KMS-11 (cell line): ENCODE measurements at regions not wholly inside any gene's neighbourhood (a gene's known extent, or its start where the extent isn't known, plus 50 kb on each side); places are given as distances from the start of the nearest gene placed in this dataset.

Experiments used
- H2AFZ ChIP-seq: fragments of 200-600 bp; sonication (generic); 2 replicates; pipeline ENCODE4 v1.6.1; 2016; ENCODE audit warnings: antibody characterized with exemption, mixed run types, low read depth
- H3K27ac ChIP-seq: fragments of 200-600 bp; sonication (generic); 2 replicates; pipeline ENCODE4 v1.6.1; 2016; ENCODE audit warnings: mild to moderate bottlenecking, mixed run types
- H3K27me3 ChIP-seq: fragments of 200-600 bp; sonication (generic); 2 replicates; pipeline ENCODE4 v1.6.1; 2017; ENCODE audit warnings: mild to moderate bottlenecking, low read depth, mixed run types, moderate library complexity; ENCODE audit not compliant: insufficient read depth
- H3K36me3 ChIP-seq: fragments of 200-600 bp; sonication (generic); 2 replicates; pipeline ENCODE4 v1.6.1; 2017; ENCODE audit warnings: mild to moderate bottlenecking, mixed run types; ENCODE audit not compliant: insufficient read depth
- H3K4me1 ChIP-seq: fragments of 200-600 bp; sonication (generic); 2 replicates; pipeline ENCODE4 v1.6.1; 2016; ENCODE audit warnings: mild to moderate bottlenecking, low read depth, mixed run types; ENCODE audit not compliant: poor library complexity, severe bottlenecking
- H3K4me2 ChIP-seq: fragments of 200-600 bp; sonication (generic); 2 replicates; pipeline ENCODE4 v1.7.0; 2016; ENCODE audit warnings: mild to moderate bottlenecking, mixed run types
- H3K4me3 ChIP-seq: fragments of 200-600 bp; sonication (generic); IDR thresholded peaks from 2 replicates; pipeline ENCODE4 v1.6.1; 2017; ENCODE audit warnings: low read depth, low read length, mixed read lengths; ENCODE audit not compliant: insufficient read depth
- H3K79me2 ChIP-seq: fragments of 200-600 bp; sonication (generic); 2 replicates; pipeline ENCODE4 v1.6.1; 2016; ENCODE audit warnings: low read depth, mixed run types; ENCODE audit not compliant: insufficient read depth
- H3K9ac ChIP-seq: fragments of 200-600 bp; sonication (generic); 2 replicates; pipeline ENCODE4 v1.6.1; 2016; ENCODE audit warnings: mild to moderate bottlenecking, mixed run types
- H4K20me1 ChIP-seq: fragments of 200-600 bp; sonication (generic); 2 replicates; pipeline ENCODE4 v1.6.1; 2016; ENCODE audit warnings: mild to moderate bottlenecking, mixed run types; ENCODE audit not compliant: insufficient read depth
- CTCF ChIP-seq: fragments of 200-600 bp; sonication (generic); conservative IDR thresholded peaks from 2 replicates; pipeline ENCODE4 v1.6.1; 2017; ENCODE audit warnings: low read depth, mild to moderate bottlenecking, antibody characterized with exemption, low read length, moderate library complexity, mixed read lengths

- no peaks in the 10 kb centered on the region for H4K20me1 ChIP-seq
- no peak overlapping the region for H2AFZ ChIP-seq
- H3K36me3 ChIP-seq, result no peaks in the 10 kb centered on the region
- no peak overlapping the region for H3K27ac ChIP-seq
- H3K9ac ChIP-seq, result no peak overlapping the region
- H3K27me3 ChIP-seq, result no peaks in the 10 kb centered on the region
- peaks cover 4% of the 10 kb centered on the region for H3K4me1 ChIP-seq
- no peaks in the 10 kb centered on the region for H3K79me2 ChIP-seq
- no peak for TF ChIP-seq CTCF
- H3K4me3 ChIP-seq, result no peak overlapping the region
- no peak overlapping the region for H3K4me2 ChIP-seq
These were observed 212.6 kb upstream of the FAM78B start for GRCh38 chr1:166379447-166379846.

- H3K4me2 ChIP-seq, result 0 out of 2 replicates have a peak overlapping the region, but pooled peaks have one; percentile 3
- H3K27me3 ChIP-seq, result no peaks in the 10 kb centered on the region
- peak overlapping the region; percentile 17; the same call in 1 of the 2 replicates for H2AFZ ChIP-seq
- H3K9ac ChIP-seq, result no peak overlapping the region
- no peaks in the 10 kb centered on the region for H3K79me2 ChIP-seq
- no peaks in the 10 kb centered on the region for H4K20me1 ChIP-seq
- H3K27ac ChIP-seq, result peak overlapping the region; percentile 25; the same call in 1 of the 2 replicates
- peaks cover 4% of the 10 kb centered on the region for H3K4me1 ChIP-seq
- no peaks in the 10 kb centered on the region for H3K36me3 ChIP-seq
- no peak overlapping the region for H3K4me3 ChIP-seq
- TF ChIP-seq CTCF, result no peak
These were observed 216.3 kb upstream of the FAM78B start for GRCh38 chr1:166383137-166383536.

- Histone ChIP-seq H3K4me1 (peaks cover 4% of the 10 kb centered on the region), H3K27me3 (no peaks in the 10 kb centered on the region), H3K79me2 (no peaks in the 10 kb centered on the region), H3K9ac (no peak overlapping the region), H4K20me1 (no peaks in the 10 kb centered on the region), H3K4me2 (peak overlapping the region; percentile 3; the same call in 1 of the 2 replicates), H3K27ac (peak overlapping the region; percentile 25; the same call in 1 of the 2 replicates), H2AFZ (peak overlapping the region; percentile 17; the same call in 1 of the 2 replicates), H3K4me3 (no peak overlapping the region), H3K36me3 (no peaks in the 10 kb centered on the region)
- TF ChIP-seq CTCF, result no peak
These were observed 217.0 kb upstream of the FAM78B start for GRCh38 chr1:166383635-166384346.

DNA sequence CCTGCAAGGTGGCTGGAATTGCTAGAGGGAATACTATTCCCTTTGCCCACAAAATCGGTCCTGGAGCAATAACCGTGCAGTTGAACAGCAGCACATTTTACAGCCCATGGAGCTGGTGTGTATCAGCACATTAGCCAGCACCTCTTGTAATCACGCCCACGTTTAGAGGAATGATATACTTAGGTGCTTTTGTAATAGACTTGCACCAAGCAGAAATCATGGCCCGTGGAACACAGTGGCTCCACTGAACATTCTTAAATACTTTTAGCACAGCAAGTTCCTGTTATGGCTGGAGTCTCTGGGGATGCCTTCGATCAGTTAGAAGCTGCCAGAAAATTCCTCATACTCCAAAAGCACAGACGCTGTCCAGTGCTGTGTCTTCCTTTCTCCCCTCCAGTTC, 218.1 kb upstream of the FAM78B start:
- no peak overlapping the region for H2AFZ ChIP-seq
- H3K4me2 ChIP-seq, result no peak overlapping the region
- no peaks in the 10 kb centered on the region for H3K79me2 ChIP-seq
- no peaks in the 10 kb centered on the region for H4K20me1 ChIP-seq
- H3K27me3 ChIP-seq, result no peaks in the 10 kb centered on the region
- no peak for TF ChIP-seq CTCF
- H3K36me3 ChIP-seq, result no peaks in the 10 kb centered on the region
- no peak overlapping the region for H3K9ac ChIP-seq
- no peak overlapping the region for H3K27ac ChIP-seq
- no peak overlapping the region for H3K4me3 ChIP-seq
- H3K4me1 ChIP-seq, result peaks cover 4% of the 10 kb centered on the region
